ENCODE measurements at regions not wholly inside any gene's neighbourhood (a gene's known extent, or its start where the extent isn't known, plus 50 kb on each side); places are given as distances from the start of the nearest gene placed in this dataset.

- no peak overlapping the region for H3K27ac Mint-ChIP-seq
These were observed 569.9 kb upstream of the LINC00305 start for GRCh38 chr18:64718808-64719207.

GRCh38 chr18:64717026-64717425 is 568.1 kb upstream of the LINC00305 start:
- Mint-ChIP-seq H3K9me3 (peaks cover 3% of the 10 kb centered on the region), H3K27me3 (no peaks in the 10 kb centered on the region), H3K27ac (no peak overlapping the region), H3K4me1 (no peaks in the 10 kb centered on the region), H3K36me3 (ENCODE audit: low read depth) (no peaks in the 10 kb centered on the region), H3K4me3 (no peak overlapping the region)
- no peak for DNase-seq
- intact Hi-C loops (cut with micrococcal nuclease): no loop called here

More at GRCh38 chr18:64718808-64719207, 569.9 kb upstream of the LINC00305 start:
- Mint-ChIP-seq H3K36me3 (ENCODE audit: low read depth) (no peaks in the 10 kb centered on the region), H3K9me3 (no peaks in the 10 kb centered on the region), H3K4me3 (no peak overlapping the region), H3K27me3 (no peaks in the 10 kb centered on the region), H3K4me1 (no peaks in the 10 kb centered on the region)
- DNase-seq: no peak
- intact Hi-C loops (cut with micrococcal nuclease): no loop called here

DNA sequence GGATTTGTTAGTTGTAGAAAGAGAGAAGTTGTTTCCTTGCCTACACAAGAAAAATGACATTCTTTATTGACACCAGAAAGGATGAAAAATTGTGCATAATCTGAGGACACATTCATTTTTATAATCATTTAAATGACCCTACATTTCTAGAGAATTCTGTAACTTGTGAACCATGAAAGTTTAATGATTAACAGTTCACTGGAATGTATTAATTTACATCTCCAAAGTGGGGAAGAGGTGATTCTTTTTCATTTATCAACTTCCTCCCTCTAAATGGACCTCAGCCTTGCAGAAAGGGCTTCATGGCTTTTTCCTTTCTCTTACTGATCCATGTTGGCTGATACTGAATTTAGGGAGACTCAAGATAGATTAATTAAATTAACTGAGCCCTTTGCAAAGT is 565.2 kb upstream of the LINC00305 start:
- DNase-seq: no peak
- intact Hi-C loops (cut with micrococcal nuclease): no loop called here
- Mint-ChIP-seq H3K27ac (no peak overlapping the region), H3K4me3 (no peak overlapping the region), H3K27me3 (no peaks in the 10 kb centered on the region), H3K9me3 (peaks cover 3% of the 10 kb centered on the region), H3K36me3 (ENCODE audit: low read depth) (no peaks in the 10 kb centered on the region), H3K4me1 (no peaks in the 10 kb centered on the region)

DNA sequence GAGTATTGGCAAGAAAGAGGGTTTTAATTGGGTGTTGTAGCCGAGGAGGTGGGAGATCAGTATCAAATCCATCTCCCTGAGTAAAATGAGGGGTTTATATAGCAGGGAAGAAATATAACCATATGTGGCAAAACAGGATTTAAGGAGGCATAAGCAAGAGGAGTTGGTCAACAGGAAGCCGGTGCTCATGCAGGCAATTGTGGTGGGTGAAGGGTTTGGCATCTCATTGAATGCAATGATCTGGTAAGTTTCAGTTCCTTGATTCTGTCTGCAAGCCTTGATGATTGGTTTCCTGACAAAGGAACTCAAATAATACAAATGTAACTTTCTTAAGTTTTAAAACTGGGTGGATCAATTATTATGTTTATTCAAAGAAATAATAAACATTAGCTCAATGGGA is 564.4 kb upstream of the LINC00305 start:
- Mint-ChIP-seq H3K27me3 (no peaks in the 10 kb centered on the region), H3K4me1 (no peaks in the 10 kb centered on the region), H3K36me3 (ENCODE audit: low read depth) (no peaks in the 10 kb centered on the region), H3K4me3 (no peak overlapping the region), H3K9me3 (peaks cover 3% of the 10 kb centered on the region), H3K27ac (no peak overlapping the region)
- intact Hi-C loops (cut with micrococcal nuclease): no loop called here
- DNase-seq: no peak

DNA sequence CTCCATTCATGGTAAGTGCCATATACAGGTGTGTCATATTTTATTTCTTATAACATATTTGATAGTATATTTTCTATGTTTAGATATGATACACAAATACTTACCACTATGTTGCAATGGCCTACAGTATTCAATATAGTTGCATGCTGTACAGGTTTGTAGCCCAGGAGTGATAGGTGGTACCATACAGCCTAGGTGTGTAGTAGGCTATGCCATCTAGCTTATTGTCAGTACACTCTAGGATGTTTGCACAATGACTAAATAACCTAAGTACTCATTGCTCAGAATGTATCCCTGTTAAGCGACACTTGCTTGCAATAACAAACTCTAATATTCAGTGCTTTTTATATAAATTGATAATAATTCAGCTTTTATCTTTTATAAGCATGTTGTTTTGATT is 563.1 kb upstream of the LINC00305 start:
- no peaks in the 10 kb centered on the region for H3K27me3 Mint-ChIP-seq
- H3K27ac Mint-ChIP-seq: no peak overlapping the region
- no peak for DNase-seq

DNA sequence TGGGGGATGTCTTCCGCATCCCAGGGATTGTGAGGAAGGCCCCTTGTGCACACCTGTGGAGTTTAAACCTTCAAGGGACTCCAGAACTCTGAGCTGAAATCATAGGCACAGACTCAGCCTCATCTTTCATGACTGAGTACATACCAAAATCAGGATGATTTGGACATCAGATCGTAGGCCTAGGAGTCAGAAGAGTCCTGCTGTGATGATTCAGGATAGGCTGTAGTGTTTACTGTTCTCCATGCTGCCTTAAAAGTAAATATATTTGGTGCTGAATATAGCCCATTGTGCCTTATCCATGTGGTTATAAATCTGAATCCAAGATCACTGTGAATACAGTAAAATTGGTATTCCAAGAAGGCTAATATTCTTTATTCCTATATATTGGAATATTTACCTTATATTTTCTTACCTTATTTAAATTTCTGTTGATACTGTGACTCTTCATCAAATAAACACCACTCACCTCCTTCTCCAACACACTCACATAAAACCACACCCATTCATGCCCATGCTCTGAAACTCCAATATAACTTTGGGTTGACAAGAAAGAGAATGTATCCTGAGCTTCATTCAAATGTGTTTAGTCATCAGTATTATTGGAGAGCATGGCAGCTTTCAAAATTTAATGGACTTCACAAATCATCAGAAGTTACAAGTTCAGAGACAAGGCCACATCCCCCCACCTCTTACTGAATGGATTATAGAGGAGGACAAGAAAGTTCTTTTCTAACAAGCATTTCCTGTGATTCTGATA is 561.4 kb upstream of the LINC00305 start:
- H3K27ac Mint-ChIP-seq: no peak overlapping the region
- no peaks in the 10 kb centered on the region for H3K36me3 Mint-ChIP-seq (ENCODE audit: low read depth)
- H3K9me3 Mint-ChIP-seq: peaks cover 3% of the 10 kb centered on the region
- H3K4me3 Mint-ChIP-seq: no peak overlapping the region
- intact Hi-C loops (cut with micrococcal nuclease): no loop called here
- H3K4me1 Mint-ChIP-seq: no peaks in the 10 kb centered on the region
- DNase-seq: no peak
- no peaks in the 10 kb centered on the region for H3K27me3 Mint-ChIP-seq

More for the DNA sequence above, 563.1 kb upstream of the LINC00305 start:
- Mint-ChIP-seq H3K36me3 (ENCODE audit: low read depth) (no peaks in the 10 kb centered on the region), H3K4me1 (no peaks in the 10 kb centered on the region), H3K9me3 (peaks cover 3% of the 10 kb centered on the region), H3K4me3 (no peak overlapping the region)
- intact Hi-C loops (cut with micrococcal nuclease): no loop called here

- intact Hi-C loops (cut with micrococcal nuclease): no loop called here
These were observed 558.2 kb upstream of the LINC00305 start for GRCh38 chr18:64707052-64707451.

DNA sequence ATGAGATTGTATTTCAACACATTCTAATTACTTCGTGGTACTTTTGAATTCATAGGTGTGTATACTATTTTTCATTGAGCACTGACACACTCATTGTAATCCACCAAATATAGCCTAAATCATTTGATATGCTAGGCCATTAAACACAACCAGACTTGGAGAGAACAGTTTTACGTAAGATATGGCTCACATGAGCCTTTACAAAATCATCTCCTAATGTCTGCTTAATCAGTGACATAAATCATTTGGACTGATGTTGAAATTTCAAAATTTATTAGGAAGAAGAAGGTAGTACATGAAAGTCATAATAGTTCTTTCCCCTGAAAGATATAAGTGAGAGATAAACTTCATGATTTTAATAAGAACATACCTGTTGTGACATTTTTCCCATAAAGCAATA is 550.2 kb upstream of the LINC00305 start:
- no peaks in the 10 kb centered on the region for H3K27me3 Mint-ChIP-seq
- no peak for DNase-seq

More at GRCh38 chr18:64707052-64707451, 558.2 kb upstream of the LINC00305 start:
- Mint-ChIP-seq H3K9me3 (no peaks in the 10 kb centered on the region), H3K27ac (no peak overlapping the region), H3K27me3 (no peaks in the 10 kb centered on the region), H3K4me3 (no peak overlapping the region), H3K36me3 (ENCODE audit: low read depth) (no peaks in the 10 kb centered on the region), H3K4me1 (no peaks in the 10 kb centered on the region)
- DNase-seq: no peak

DNA sequence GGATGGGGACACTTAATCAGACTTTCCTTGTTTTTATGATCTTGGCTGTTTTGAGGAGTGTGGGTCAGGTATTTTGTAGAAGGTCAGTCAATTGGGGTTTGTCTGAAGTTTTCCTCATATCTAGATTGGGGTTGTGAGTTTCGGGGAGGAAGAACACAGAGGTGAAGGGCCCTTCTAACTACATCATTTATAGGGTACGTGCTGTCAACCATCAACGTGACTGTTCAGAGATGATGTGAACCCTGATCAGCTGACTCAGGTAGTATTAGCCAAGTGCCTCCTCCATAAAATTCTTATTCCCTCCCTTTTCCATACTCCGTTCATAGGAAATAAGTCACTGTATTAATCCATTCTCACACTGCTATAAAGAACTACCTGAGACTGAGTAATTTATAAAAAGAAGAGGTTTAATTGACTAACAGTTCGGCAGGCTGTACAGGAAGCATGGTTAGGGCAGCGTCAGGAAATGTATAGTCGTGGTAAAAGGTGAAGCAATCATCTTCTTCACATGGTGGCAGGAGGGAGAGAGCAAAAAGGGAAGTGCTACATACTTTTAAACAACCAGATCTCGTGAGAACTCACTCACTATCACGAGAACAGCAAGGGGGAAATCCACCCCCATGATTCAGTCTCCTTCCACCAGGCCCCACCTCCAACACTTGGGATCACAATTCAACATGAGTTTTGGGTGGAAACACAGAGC is 547.1 kb upstream of the LINC00305 start:
- H3K9me3 Mint-ChIP-seq: no peaks in the 10 kb centered on the region
- H3K4me1 Mint-ChIP-seq: no peaks in the 10 kb centered on the region
- intact Hi-C loops (cut with micrococcal nuclease): no loop called here
- no peak for DNase-seq
- H3K27me3 Mint-ChIP-seq: no peaks in the 10 kb centered on the region
- no peak overlapping the region for H3K27ac Mint-ChIP-seq
- no peak overlapping the region for H3K4me3 Mint-ChIP-seq
- H3K36me3 Mint-ChIP-seq (ENCODE audit: low read depth): no peaks in the 10 kb centered on the region

More for the DNA sequence above, 550.2 kb upstream of the LINC00305 start:
- Mint-ChIP-seq H3K4me3 (no peak overlapping the region), H3K36me3 (ENCODE audit: low read depth) (no peaks in the 10 kb centered on the region), H3K9me3 (no peaks in the 10 kb centered on the region), H3K4me1 (no peaks in the 10 kb centered on the region), H3K27ac (no peak overlapping the region)
- intact Hi-C loops (cut with micrococcal nuclease): no loop called here

- peaks cover 4% of the 10 kb centered on the region for H3K9me3 Mint-ChIP-seq
- H3K36me3 Mint-ChIP-seq (ENCODE audit: low read depth): no peaks in the 10 kb centered on the region
- H3K4me1 Mint-ChIP-seq: no peaks in the 10 kb centered on the region
- no peak overlapping the region for H3K4me3 Mint-ChIP-seq
- H3K27ac Mint-ChIP-seq: no peak overlapping the region
- H3K27me3 Mint-ChIP-seq: no peaks in the 10 kb centered on the region
- intact Hi-C loops (cut with micrococcal nuclease): no loop called here
- DNase-seq: no peak
These were observed 544.9 kb upstream of the LINC00305 start for GRCh38 chr18:64693766-64694165.

DNA sequence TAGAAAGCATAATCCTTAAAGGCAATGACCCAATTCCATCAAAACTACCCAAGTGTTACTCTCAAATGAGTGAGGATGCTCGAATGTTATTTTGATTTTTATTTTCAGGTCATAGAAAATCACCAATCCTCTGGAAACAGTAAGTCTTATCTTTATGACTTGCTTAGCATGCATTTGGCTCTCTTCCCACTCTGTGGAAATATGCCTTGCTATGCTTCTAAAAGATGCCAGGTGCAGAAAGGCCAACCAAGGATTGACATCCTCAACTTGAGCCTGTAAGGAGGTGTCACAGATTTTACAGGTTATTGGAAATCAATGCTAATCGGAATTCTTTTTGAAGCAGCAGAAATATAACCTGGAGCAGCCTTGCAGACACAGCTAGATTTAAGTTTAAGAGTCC is 543.9 kb upstream of the LINC00305 start:
- no peaks in the 10 kb centered on the region for H3K4me1 Mint-ChIP-seq
- H3K27ac Mint-ChIP-seq: no peak overlapping the region
- no peak overlapping the region for H3K4me3 Mint-ChIP-seq

DNA sequence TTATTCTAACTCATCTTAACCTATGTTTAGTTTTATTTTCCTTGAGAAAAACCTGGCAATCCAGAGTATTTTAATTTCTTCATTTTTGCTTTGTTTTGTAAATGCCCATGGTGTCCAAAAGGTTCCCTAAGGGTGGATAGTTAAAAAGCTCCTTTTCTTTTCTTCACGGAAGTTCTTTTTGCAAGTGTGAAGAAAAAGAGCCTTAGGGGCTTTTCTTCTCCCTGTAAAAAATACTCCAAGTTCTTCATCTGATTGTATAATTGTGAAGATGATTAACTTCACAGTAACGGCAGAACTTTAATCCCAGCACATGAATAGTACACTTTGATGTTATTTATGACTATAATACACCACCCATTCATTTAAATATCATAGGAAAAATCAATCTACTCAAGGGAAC is 530.2 kb upstream of the LINC00305 start:
- peaks cover 15% of the 10 kb centered on the region for H3K9me3 Mint-ChIP-seq
- DNase-seq: no peak
- no peaks in the 10 kb centered on the region for H3K36me3 Mint-ChIP-seq (ENCODE audit: low read depth)
- intact Hi-C loops (cut with micrococcal nuclease): no loop called here
- no peaks in the 10 kb centered on the region for H3K4me1 Mint-ChIP-seq
- H3K27me3 Mint-ChIP-seq: no peaks in the 10 kb centered on the region
- H3K4me3 Mint-ChIP-seq: no peak overlapping the region
- no peak overlapping the region for H3K27ac Mint-ChIP-seq

More for the DNA sequence above, 543.9 kb upstream of the LINC00305 start:
- DNase-seq: no peak
- Mint-ChIP-seq H3K36me3 (ENCODE audit: low read depth) (no peaks in the 10 kb centered on the region), H3K27me3 (no peaks in the 10 kb centered on the region), H3K9me3 (peaks cover 4% of the 10 kb centered on the region)
- intact Hi-C loops (cut with micrococcal nuclease): no loop called here

GRCh38 chr18:64678048-64678447 is 529.2 kb upstream of the LINC00305 start:
- H3K36me3 Mint-ChIP-seq (ENCODE audit: low read depth): no peaks in the 10 kb centered on the region
- DNase-seq: no peak
- no peaks in the 10 kb centered on the region for H3K4me1 Mint-ChIP-seq
- intact Hi-C loops (cut with micrococcal nuclease): no loop called here
- peaks cover 6% of the 10 kb centered on the region for H3K9me3 Mint-ChIP-seq
- H3K4me3 Mint-ChIP-seq: no peak overlapping the region
- no peaks in the 10 kb centered on the region for H3K27me3 Mint-ChIP-seq
- no peak overlapping the region for H3K27ac Mint-ChIP-seq

DNA sequence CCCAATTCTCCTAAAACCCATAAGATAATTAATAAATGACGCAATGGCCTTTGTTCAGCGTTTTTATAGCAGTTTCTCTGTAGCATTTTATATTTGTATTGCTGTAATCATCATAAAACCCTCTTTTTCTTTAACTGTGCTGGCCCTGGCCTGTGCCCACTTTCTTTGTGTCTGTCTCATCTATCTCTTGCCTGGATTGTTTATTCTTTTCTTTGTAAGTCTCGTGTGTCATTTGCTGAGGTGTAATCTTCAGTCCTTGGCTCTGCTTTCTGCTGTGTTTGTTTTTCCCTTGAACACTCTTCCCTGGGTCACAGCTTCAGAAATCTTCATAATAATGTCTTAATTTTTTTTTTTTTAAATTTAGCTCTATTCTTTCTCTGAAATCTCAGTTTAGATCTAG is 525.8 kb upstream of the LINC00305 start:
- H3K36me3 Mint-ChIP-seq (ENCODE audit: low read depth): no peaks in the 10 kb centered on the region
- no peaks in the 10 kb centered on the region for H3K27me3 Mint-ChIP-seq
- H3K4me1 Mint-ChIP-seq: no peaks in the 10 kb centered on the region
- intact Hi-C loops (cut with micrococcal nuclease): no loop called here
- no peak overlapping the region for H3K27ac Mint-ChIP-seq
- no peak for DNase-seq
- H3K9me3 Mint-ChIP-seq: peaks cover 3% of the 10 kb centered on the region
- no peak overlapping the region for H3K4me3 Mint-ChIP-seq
